HG03432 (cell line): ENCODE measurements at regions not wholly inside any gene's neighbourhood (a gene's known extent, or its start where the extent isn't known, plus 50 kb on each side); places are given as distances from the start of the nearest gene placed in this dataset.

Experiments
- ATAC-seq: cut with Tn5 transposase; IDR thresholded peaks from one replicate; pipeline ENCODE4 v1.9.1; 2021; ENCODE audit warnings: mild to moderate bottlenecking, moderate library complexity; ENCODE audit not compliant: unreplicated experiment

- no peak for ATAC-seq
Observed at GRCh38 chr9:120292606-120293005, 287.4 kb downstream of the CDK5RAP2 start.

- no peak for ATAC-seq
Observed at GRCh38 chr9:120291050-120291449, 288.9 kb downstream of the CDK5RAP2 start.

- ATAC-seq: no peak
Observed at GRCh38 chr9:120289990-120290975, 289.7 kb downstream of the CDK5RAP2 start.

- ATAC-seq: no peak
Observed at GRCh38 chr9:120289098-120289497, 290.9 kb downstream of the CDK5RAP2 start.

- no peak for ATAC-seq
Observed at GRCh38 chr9:120286530-120286929, 293.4 kb downstream of the CDK5RAP2 start.

- no peak for ATAC-seq
Observed at GRCh38 chr9:120284821-120285220, 295.1 kb downstream of the CDK5RAP2 start.

GRCh38 chr9:120281665-120282064 is 298.3 kb downstream of the CDK5RAP2 start:
- ATAC-seq: no peak

- ATAC-seq: no peak
Observed at GRCh38 chr9:120267929-120268328, 312.0 kb downstream of the CDK5RAP2 start.

GRCh38 chr9:120265791-120266190 is 314.2 kb downstream of the CDK5RAP2 start:
- no peak for ATAC-seq

GRCh38 chr9:120264528-120264927 is 315.4 kb downstream of the CDK5RAP2 start:
- ATAC-seq: no peak

- ATAC-seq: no peak
Observed at GRCh38 chr9:120263836-120264235, 316.1 kb downstream of the CDK5RAP2 start.

- no peak for ATAC-seq
Observed at GRCh38 chr9:120261419-120261818, 318.5 kb downstream of the CDK5RAP2 start.

GRCh38 chr9:120259100-120259499 is 320.9 kb downstream of the CDK5RAP2 start:
- peak; percentile 52 for ATAC-seq

- peak; percentile 51 for ATAC-seq
Observed at GRCh38 chr9:120258096-120258495, 321.9 kb downstream of the CDK5RAP2 start.

- ATAC-seq: no peak
Observed at GRCh38 chr9:120257483-120257882, 322.5 kb downstream of the CDK5RAP2 start.

GRCh38 chr9:120256146-120256545 is 323.8 kb downstream of the CDK5RAP2 start:
- no peak for ATAC-seq

- ATAC-seq: no peak
Observed at GRCh38 chr9:120252248-120252647, 327.7 kb downstream of the CDK5RAP2 start.

- ATAC-seq: no peak
Observed at GRCh38 chr9:120242116-120242811, 337.7 kb downstream of the CDK5RAP2 start.

GRCh38 chr9:120236596-120236995 is 343.4 kb downstream of the CDK5RAP2 start:
- ATAC-seq: no peak

- ATAC-seq: no peak
Observed at GRCh38 chr9:120235081-120235480, 344.9 kb downstream of the CDK5RAP2 start.

- ATAC-seq: no peak
Observed at GRCh38 chr9:120230227-120230626, 349.7 kb downstream of the CDK5RAP2 start.

- ATAC-seq: no peak
Observed at GRCh38 chr9:120221844-120222243, 358.1 kb downstream of the CDK5RAP2 start.
